ENCODE measurements at regions not wholly inside any gene's neighbourhood (a gene's known extent, or its start where the extent isn't known, plus 50 kb on each side); places are given as distances from the start of the nearest gene placed in this dataset.

DNA sequence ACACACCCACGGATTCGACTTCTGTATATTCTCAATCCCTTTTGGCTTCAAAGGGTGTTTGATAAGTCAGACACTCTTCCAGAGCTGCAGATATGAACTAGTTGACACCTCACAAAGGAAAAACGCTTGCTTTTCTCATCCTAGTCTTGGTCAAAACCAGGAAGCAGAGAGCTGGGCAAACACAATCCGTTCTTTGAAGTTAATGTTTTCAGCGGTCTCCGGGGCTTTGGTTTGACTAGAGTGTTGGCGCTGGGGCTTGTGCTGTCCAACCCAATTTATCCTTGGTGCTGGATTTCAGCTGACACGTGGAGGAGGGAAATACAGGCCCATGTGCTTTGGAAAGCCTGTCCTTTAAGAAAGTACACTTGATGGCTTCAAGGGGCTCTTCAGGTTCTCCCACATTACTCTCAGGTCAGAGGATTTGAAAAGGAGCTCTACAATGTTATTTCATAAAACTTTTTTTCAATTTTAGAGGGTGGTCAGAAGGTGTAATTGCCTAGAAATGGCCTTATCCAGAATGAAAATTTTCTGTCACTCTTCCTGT is 985.8 kb downstream of the VRK1 start:
- H3K27me3 ChIP-seq (replicated peaks; ENCODE audit: insufficient read depth) = no peaks in the 10 kb centered on the region
- no peak overlapping the region for H3K4me3 ChIP-seq
- no peaks in the 10 kb centered on the region for H3K4me1 ChIP-seq (ENCODE audit: control insufficient read depth in 1 of 2, low read depth in 2 of 2)
- H3K36me3 ChIP-seq = no peaks in the 10 kb centered on the region
- H3K27ac ChIP-seq = no peak overlapping the region
- H3K9me3 ChIP-seq = no peaks in the 10 kb centered on the region
- no peak for DNase-seq (ENCODE audit: low spot score)
- ATAC-seq (ENCODE audit: insufficient number of reproducible peaks, low FRiP score, low read depth) = no peak
- TF ChIP-seq, protein P1, sequence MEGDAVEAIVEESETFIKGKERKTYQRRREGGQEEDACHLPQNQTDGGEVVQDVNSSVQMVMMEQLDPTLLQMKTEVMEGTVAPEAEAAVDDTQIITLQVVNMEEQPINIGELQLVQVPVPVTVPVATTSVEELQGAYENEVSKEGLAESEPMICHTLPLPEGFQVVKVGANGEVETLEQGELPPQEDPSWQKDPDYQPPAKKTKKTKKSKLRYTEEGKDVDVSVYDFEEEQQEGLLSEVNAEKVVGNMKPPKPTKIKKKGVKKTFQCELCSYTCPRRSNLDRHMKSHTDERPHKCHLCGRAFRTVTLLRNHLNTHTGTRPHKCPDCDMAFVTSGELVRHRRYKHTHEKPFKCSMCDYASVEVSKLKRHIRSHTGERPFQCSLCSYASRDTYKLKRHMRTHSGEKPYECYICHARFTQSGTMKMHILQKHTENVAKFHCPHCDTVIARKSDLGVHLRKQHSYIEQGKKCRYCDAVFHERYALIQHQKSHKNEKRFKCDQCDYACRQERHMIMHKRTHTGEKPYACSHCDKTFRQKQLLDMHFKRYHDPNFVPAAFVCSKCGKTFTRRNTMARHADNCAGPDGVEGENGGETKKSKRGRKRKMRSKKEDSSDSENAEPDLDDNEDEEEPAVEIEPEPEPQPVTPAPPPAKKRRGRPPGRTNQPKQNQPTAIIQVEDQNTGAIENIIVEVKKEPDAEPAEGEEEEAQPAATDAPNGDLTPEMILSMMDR (IDR thresholded peaks at IDR 0.05) = no peak

DNA sequence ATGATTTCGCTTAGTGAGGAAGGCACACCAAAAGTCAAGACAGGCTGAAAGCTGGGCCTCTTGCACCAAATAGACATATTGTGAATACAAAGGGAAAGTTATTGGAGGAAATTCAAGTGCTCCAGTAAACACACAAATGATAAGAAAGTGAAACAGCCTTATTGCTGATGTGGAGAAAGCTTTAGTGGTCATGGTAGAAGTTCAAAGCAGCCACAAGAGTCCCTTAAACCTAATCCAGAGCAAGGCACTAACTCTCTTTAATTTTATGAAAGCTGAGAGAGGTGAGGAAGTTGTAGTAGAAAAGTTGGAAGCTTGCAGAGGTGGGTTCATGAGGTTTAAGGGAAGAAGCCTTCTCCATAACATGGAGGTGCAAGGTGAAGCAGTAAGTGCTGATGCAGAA is 988.3 kb downstream of the VRK1 start:
- DNase-seq (ENCODE audit: low spot score) (no peak), ATAC-seq (ENCODE audit: insufficient number of reproducible peaks, low FRiP score, low read depth) (no peak)
- no peaks in the 10 kb centered on the region for H3K9me3 ChIP-seq

DNA sequence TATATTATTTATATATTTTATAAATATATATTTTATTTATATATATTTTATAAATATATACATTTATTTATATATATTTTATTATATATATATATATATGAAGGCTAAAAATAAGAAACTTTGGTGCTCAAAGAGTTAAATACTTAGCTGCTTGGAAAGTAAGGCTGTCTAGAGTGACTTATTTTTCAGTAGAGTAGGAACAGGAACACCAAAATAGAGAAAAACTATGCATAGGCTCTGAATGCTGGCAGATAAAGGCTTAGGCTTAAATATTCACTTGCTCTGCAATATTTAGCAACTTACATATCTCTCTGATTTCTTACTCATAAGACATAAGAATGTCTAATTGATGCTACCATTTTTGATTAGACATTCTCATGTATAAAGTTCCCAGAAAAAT is 991.2 kb downstream of the VRK1 start:
- Histone ChIP-seq H3K4me1 (ENCODE audit: control insufficient read depth in 1 of 2, low read depth in 2 of 2) (no peaks in the 10 kb centered on the region), H3K27me3 (replicated peaks; ENCODE audit: insufficient read depth) (no peaks in the 10 kb centered on the region), H3K4me3 (no peak overlapping the region), H3K27ac (no peak overlapping the region), H3K36me3 (no peaks in the 10 kb centered on the region), H3K9me3 (no peaks in the 10 kb centered on the region)
- ATAC-seq (ENCODE audit: insufficient number of reproducible peaks, low FRiP score, low read depth) (no peak), DNase-seq (ENCODE audit: low spot score) (no peak)
- TF ChIP-seq, protein P1 (IDR thresholded peaks at IDR 0.05) = no peak

More for the DNA sequence above, 988.3 kb downstream of the VRK1 start:
- TF ChIP-seq, protein P1 (IDR thresholded peaks at IDR 0.05) = no peak
- Histone ChIP-seq H3K4me3 (no peak overlapping the region), H3K4me1 (ENCODE audit: control insufficient read depth in 1 of 2, low read depth in 2 of 2) (no peaks in the 10 kb centered on the region), H3K27me3 (replicated peaks; ENCODE audit: insufficient read depth) (no peaks in the 10 kb centered on the region), H3K36me3 (no peaks in the 10 kb centered on the region), H3K27ac (no peak overlapping the region)

DNA sequence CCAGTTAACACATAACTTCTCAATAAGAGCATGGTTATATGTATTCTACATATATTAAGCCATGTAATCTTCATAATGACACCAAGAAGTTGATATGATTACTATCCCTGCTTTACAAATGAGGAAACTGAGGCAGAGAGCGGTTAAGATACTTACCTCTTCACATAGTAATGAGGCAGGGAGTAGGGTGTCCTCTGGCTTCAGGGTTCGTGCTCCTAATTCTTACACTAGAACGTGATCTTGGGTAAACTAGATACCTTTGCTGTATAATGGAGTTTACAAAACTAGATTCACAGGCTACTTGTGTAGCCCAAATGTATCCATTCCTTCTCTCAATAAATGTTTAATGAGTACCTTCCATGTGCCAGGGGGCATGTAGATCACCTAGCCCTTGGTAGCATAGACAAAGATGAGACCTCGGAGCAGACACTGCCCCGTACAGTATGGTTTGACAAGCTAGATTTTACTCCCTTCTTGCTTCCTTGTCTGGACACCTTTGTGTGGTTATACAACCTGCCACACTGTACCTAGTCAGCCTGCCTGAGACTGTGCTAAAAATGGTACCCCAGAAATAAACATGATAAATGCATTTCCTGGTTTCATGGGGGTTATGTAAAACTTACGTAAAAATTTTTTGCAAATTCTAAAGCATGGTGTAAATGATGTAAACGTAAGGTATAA is 991.8 kb downstream of the VRK1 start:
- no peak overlapping the region for H3K27ac ChIP-seq
- H3K36me3 ChIP-seq = no peaks in the 10 kb centered on the region
- no peaks in the 10 kb centered on the region for H3K27me3 ChIP-seq (replicated peaks; ENCODE audit: insufficient read depth)
- TF ChIP-seq, protein P1 (IDR thresholded peaks at IDR 0.05) = no peak
- ATAC-seq (ENCODE audit: insufficient number of reproducible peaks, low FRiP score, low read depth) (no peak), DNase-seq (ENCODE audit: low spot score) (no peak)
- H3K4me3 ChIP-seq = no peak overlapping the region
- no peaks in the 10 kb centered on the region for H3K4me1 ChIP-seq (ENCODE audit: control insufficient read depth in 1 of 2, low read depth in 2 of 2)
- H3K9me3 ChIP-seq = no peaks in the 10 kb centered on the region

DNA sequence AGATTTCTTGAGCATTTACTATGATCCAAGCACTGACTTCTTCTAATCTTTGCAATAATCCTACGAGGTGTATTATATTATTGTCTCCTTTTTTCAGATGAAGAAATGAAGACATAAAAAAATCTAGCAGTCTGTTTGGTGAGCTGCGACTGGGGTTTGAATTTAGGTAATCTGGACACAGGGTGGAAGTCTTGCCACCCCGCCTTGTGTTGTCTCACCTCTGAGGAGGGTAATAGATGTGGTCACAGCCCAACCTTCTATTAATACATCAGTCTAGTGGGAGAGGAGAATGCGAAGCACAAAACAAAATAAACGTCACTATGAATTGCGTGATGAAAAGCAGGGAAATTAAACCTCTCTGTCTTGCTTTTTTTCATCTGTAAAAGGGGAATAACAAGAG is 993.9 kb downstream of the VRK1 start:
- Histone ChIP-seq H3K36me3 (no peaks in the 10 kb centered on the region), H3K27me3 (replicated peaks; ENCODE audit: insufficient read depth) (no peaks in the 10 kb centered on the region), H3K27ac (no peak overlapping the region), H3K9me3 (no peaks in the 10 kb centered on the region), H3K4me3 (no peak overlapping the region), H3K4me1 (ENCODE audit: control insufficient read depth in 1 of 2, low read depth in 2 of 2) (no peaks in the 10 kb centered on the region)
- TF ChIP-seq, protein P1 (IDR thresholded peaks at IDR 0.05) = no peak
- ATAC-seq (ENCODE audit: insufficient number of reproducible peaks, low FRiP score, low read depth) (no peak), DNase-seq (ENCODE audit: low spot score) (no peak)
